Suprapubic skin (tissue), 4 donors: ENCODE measurements at regions not wholly inside any gene's neighbourhood (a gene's known extent, or its start where the extent isn't known, plus 50 kb on each side); places are given as distances from the start of the nearest gene placed in this dataset.

Experiments
- EP300 ChIP-seq: sonication (generic); formaldehyde crosslinking; IDR thresholded peaks from one replicate; pipeline ENCODE4 v1.6.1; 2017; ENCODE audit warnings: antibody characterized with exemption
- POLR2A ChIP-seq, 2 donors: fragments of 450-650 bp; IDR thresholded peaks; one replicate each; pipeline ENCODE4 v1.6.1; 2017; ENCODE audit warnings: antibody characterized with exemption in 2 of 2, mild to moderate bottlenecking in 2 of 2, moderate library complexity in 2 of 2
- POLR2AphosphoS5 ChIP-seq, 3 donors: sonication (generic); formaldehyde crosslinking; IDR thresholded peaks; one replicate each; pipeline ENCODE4 v1.6.1; 2017; ENCODE audit warnings: antibody characterized with exemption in 3 of 3
- TF ChIP-seq, protein P1 (sequence below), 2 donors: fragments of 200-600 bp in 1 of 2; fragments of 450-650 bp in 1 of 2; sonication (generic) in 1 of 2; IDR thresholded peaks; one replicate each; pipeline ENCODE4 v1.5.1; 2016 to 2019; ENCODE audit warnings: antibody characterized with exemption in 2 of 2, mild to moderate bottlenecking in 1 of 2, moderate library complexity in 1 of 2

DNA sequence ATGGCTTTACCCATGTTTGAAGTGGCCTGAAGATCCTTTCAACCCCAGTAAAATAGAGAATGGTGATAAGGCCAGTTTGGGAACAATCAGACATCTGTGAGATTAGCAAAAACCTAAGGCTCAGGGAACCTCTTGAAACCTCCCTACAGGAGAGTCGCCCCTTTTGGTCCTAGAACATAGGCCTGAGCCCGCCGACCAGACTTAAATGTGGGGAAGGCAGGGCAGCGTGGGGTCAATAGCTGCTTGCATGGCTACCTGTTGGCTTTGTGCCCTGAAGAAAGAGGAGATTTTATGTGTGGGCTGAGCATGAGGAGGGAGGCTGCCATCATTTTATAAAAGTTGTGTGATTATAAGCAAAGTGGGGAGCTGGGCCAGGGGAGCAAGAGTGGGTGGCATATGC, 97.6 kb upstream of the TBX20 start:
- TF ChIP-seq, protein P1, sequence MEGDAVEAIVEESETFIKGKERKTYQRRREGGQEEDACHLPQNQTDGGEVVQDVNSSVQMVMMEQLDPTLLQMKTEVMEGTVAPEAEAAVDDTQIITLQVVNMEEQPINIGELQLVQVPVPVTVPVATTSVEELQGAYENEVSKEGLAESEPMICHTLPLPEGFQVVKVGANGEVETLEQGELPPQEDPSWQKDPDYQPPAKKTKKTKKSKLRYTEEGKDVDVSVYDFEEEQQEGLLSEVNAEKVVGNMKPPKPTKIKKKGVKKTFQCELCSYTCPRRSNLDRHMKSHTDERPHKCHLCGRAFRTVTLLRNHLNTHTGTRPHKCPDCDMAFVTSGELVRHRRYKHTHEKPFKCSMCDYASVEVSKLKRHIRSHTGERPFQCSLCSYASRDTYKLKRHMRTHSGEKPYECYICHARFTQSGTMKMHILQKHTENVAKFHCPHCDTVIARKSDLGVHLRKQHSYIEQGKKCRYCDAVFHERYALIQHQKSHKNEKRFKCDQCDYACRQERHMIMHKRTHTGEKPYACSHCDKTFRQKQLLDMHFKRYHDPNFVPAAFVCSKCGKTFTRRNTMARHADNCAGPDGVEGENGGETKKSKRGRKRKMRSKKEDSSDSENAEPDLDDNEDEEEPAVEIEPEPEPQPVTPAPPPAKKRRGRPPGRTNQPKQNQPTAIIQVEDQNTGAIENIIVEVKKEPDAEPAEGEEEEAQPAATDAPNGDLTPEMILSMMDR (IDR thresholded peaks at IDR 0.05): no peak
- TF ChIP-seq POLR2A (IDR thresholded peaks at IDR 0.05) (no peak), EP300 (no peak), POLR2AphosphoS5 (IDR thresholded peaks at IDR 0.05) (no peak)
